ENCODE measurements at regions not wholly inside any gene's neighbourhood (a gene's known extent, or its start where the extent isn't known, plus 50 kb on each side); places are given as distances from the start of the nearest gene placed in this dataset.

DNA sequence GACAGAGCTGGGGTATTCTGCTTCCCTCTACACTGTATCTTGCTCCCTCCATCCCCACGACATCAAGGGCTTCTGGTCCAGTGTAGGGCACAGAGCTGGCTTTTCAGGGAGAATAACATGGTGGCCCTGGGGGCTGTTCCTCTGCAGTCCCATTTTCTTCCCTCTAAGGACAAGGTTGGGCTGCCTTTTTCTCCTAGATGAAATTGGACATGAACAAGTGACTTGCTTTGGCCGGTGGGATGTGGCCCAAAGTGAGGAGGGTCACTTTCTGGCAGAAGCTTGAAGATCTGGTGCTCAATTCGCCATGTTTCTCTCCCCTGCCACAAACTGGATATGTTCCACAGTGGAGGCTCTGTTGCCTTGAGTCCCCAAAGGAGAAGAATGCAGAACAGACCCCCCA, 235.7 kb downstream of the EMX2 start:
- Histone ChIP-seq H3K4me1 (no peaks in the 10 kb centered on the region), H3K27ac (no peak overlapping the region), H3K27me3 (no peaks in the 10 kb centered on the region), H3K9me3 (no peaks in the 10 kb centered on the region), H3K4me3 (no peak overlapping the region), H3K36me3 (ENCODE audit: low read depth, missing control alignments) (no peaks in the 10 kb centered on the region)
- no peak for DNase-seq
- TF ChIP-seq, protein P1, sequence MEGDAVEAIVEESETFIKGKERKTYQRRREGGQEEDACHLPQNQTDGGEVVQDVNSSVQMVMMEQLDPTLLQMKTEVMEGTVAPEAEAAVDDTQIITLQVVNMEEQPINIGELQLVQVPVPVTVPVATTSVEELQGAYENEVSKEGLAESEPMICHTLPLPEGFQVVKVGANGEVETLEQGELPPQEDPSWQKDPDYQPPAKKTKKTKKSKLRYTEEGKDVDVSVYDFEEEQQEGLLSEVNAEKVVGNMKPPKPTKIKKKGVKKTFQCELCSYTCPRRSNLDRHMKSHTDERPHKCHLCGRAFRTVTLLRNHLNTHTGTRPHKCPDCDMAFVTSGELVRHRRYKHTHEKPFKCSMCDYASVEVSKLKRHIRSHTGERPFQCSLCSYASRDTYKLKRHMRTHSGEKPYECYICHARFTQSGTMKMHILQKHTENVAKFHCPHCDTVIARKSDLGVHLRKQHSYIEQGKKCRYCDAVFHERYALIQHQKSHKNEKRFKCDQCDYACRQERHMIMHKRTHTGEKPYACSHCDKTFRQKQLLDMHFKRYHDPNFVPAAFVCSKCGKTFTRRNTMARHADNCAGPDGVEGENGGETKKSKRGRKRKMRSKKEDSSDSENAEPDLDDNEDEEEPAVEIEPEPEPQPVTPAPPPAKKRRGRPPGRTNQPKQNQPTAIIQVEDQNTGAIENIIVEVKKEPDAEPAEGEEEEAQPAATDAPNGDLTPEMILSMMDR (IDR thresholded peaks at IDR 0.05) = no peak
- TF ChIP-seq POLR2A (IDR thresholded peaks at IDR 0.05) = no peak
- WGBS, 2 donors = 81 to 96% methylated on average over 3 of the region's 3 CpGs
- intact Hi-C loops (cut with DNase I; ENCODE audit: low total_unique reads) = no loop called here

DNA sequence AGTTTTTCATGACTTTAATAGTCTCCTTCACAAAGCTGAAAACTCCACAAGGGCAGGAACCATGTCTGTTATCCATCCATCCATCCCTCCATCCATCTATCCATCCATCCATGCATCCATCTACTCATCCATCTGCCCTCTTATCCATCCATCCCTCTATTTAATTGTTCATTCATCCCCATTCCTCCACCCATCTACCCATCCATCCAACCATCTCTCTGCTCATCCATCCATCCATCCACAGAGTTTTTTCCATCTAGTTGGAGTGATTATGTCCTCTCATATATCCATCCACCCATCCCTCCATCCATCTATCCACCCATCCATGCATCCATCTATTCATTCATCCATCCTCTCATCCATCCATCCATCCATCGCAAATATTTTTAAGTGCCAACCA, 237.9 kb downstream of the EMX2 start:
- WGBS, 2 donors = 94 to 96% methylated on average over 1 of the region's 1 CpG
- no peaks in the 10 kb centered on the region for H3K4me1 ChIP-seq
- no peaks in the 10 kb centered on the region for H3K27me3 ChIP-seq
- no peaks in the 10 kb centered on the region for H3K36me3 ChIP-seq (ENCODE audit: low read depth, missing control alignments)
- no peaks in the 10 kb centered on the region for H3K9me3 ChIP-seq
- intact Hi-C loops (cut with DNase I; ENCODE audit: low total_unique reads) = no loop called here
- no peak for DNase-seq
- TF ChIP-seq POLR2A (IDR thresholded peaks at IDR 0.05) = no peak
- TF ChIP-seq, protein P1 (IDR thresholded peaks at IDR 0.05) = no peak
- no peak overlapping the region for H3K4me3 ChIP-seq
- no peak overlapping the region for H3K27ac ChIP-seq

GRCh38 chr10:117781216-117781831, 238.8 kb downstream of the EMX2 start:
- Histone ChIP-seq H3K27ac (no peak overlapping the region), H3K4me3 (no peak overlapping the region), H3K4me1 (no peaks in the 10 kb centered on the region), H3K27me3 (no peaks in the 10 kb centered on the region), H3K9me3 (no peaks in the 10 kb centered on the region), H3K36me3 (ENCODE audit: low read depth, missing control alignments) (no peaks in the 10 kb centered on the region)
- intact Hi-C loops (cut with DNase I; ENCODE audit: low total_unique reads) = no loop called here
- WGBS, 2 donors = 95% methylated on average over 7 of the region's 7 CpGs
- TF ChIP-seq, protein P1 (IDR thresholded peaks at IDR 0.05) = no peak
- no peak for TF ChIP-seq POLR2A (IDR thresholded peaks at IDR 0.05)
- no peak for DNase-seq

- intact Hi-C loops (cut with DNase I; ENCODE audit: low total_unique reads) = no loop called here
- H3K9me3 ChIP-seq = no peaks in the 10 kb centered on the region
- H3K27me3 ChIP-seq = no peaks in the 10 kb centered on the region
- TF ChIP-seq, protein P1 (IDR thresholded peaks at IDR 0.05) = no peak
- no peak for TF ChIP-seq POLR2A (IDR thresholded peaks at IDR 0.05)
- no peak for DNase-seq
- no peaks in the 10 kb centered on the region for H3K4me1 ChIP-seq
- H3K4me3 ChIP-seq = no peak overlapping the region
- 31 to 34% methylated on average over 5 of the region's 5 CpGs for WGBS, 2 donors
- no peak overlapping the region for H3K27ac ChIP-seq
- H3K36me3 ChIP-seq (ENCODE audit: low read depth, missing control alignments) = no peaks in the 10 kb centered on the region
These were observed 239.7 kb downstream of the EMX2 start for GRCh38 chr10:117782276-117782675.

DNA sequence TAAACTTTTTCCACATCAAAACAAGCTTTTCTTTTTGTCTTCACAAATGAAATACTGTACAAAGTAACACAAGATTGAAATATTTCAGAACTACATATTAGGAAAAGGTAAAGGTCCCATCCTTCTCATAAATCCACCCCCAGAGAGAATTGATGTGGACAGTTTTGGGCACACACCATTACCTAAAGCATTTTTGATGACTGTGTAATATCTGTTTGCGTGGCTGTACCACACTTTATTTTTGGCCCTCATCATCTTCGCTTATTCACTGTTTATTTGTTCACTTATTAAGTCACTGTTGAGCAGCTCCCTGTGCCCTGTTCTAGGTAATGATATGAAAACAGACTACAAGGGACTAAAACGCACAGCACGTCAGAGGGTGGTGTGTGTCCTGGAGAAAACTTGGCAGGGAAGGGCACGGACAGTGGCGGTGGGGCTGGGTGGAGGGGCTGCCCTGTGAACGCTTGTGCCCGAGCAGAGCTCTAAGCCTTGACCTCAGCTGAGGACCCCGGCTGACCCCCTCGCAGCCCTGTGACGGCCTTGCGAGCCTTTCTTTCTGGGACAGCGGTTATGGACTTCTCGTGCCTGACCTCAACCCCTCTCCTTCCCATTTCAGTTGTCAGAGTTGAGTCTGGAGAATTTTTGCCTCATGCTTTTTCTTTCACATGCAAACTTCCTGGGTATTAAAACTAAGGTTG, 241.3 kb downstream of the EMX2 start:
- WGBS, 2 donors = 54 to 81% methylated on average over 14 of the region's 14 CpGs
- H3K36me3 ChIP-seq (ENCODE audit: low read depth, missing control alignments) = no peaks in the 10 kb centered on the region
- no peak for DNase-seq
- no peaks in the 10 kb centered on the region for H3K27me3 ChIP-seq
- intact Hi-C loops (cut with DNase I; ENCODE audit: low total_unique reads) = no loop called here
- H3K4me1 ChIP-seq = no peaks in the 10 kb centered on the region
- H3K27ac ChIP-seq = no peak overlapping the region
- TF ChIP-seq, protein P1 (IDR thresholded peaks at IDR 0.05) = no peak
- TF ChIP-seq POLR2A (IDR thresholded peaks at IDR 0.05) = no peak
- peak overlapping the region in 1 of 2 donors; percentile 21 for H3K4me3 ChIP-seq
- H3K9me3 ChIP-seq = no peaks in the 10 kb centered on the region

Measured in testis (tissue), 2 donors.